Parathyroid adenoma (tissue), 2 donors: ENCODE measurements at regions not wholly inside any gene's neighbourhood (a gene's known extent, or its start where the extent isn't known, plus 50 kb on each side); places are given as distances from the start of the nearest gene placed in this dataset.
"Not testable (repeated sequence)": the region's sequence is repeated elsewhere in the genome, so short reads cannot be mapped to it uniquely, and the experiment has no call there.

Source experiments
- H2AFZ ChIP-seq: fragments of 300-600 bp; sonication (generic); one replicate; pipeline ENCODE4 v1.7.0; 2017; ENCODE audit warnings: antibody characterized with exemption, mild to moderate bottlenecking
- H3K27ac ChIP-seq: fragments of 300-600 bp; sonication (generic); one replicate; pipeline ENCODE4 v1.7.0; 2017
- H3K27me3 ChIP-seq: fragments of 300-600 bp; sonication (generic); one replicate; pipeline ENCODE4 v1.7.0; 2017; ENCODE audit warnings: low read length; ENCODE audit not compliant: control insufficient read depth, insufficient read depth
- H3K36me3 ChIP-seq: fragments of 300-600 bp; sonication (generic); one replicate; pipeline ENCODE4 v1.7.0; 2017; ENCODE audit warnings: low read length; ENCODE audit not compliant: control insufficient read depth, insufficient read depth
- H3K4me1 ChIP-seq: fragments of 300-600 bp; sonication (generic); one replicate; pipeline ENCODE4 v1.7.0; 2017; ENCODE audit warnings: control low read depth
- H3K4me2 ChIP-seq: fragments of 300-600 bp; sonication (generic); one replicate; pipeline ENCODE4 v1.7.0; 2017; ENCODE audit warnings: low read length
- H3K4me3 ChIP-seq: fragments of 300-600 bp; sonication (generic); one replicate; pipeline ENCODE4 v1.7.0; 2017; ENCODE audit warnings: low read depth, low read length
- H3K79me2 ChIP-seq: fragments of 300-600 bp; sonication (generic); one replicate; pipeline ENCODE4 v1.7.0; 2017; ENCODE audit warnings: control low read depth
- H3K9ac ChIP-seq: fragments of 300-600 bp; sonication (generic); one replicate; pipeline ENCODE4 v1.7.0; 2017; ENCODE audit warnings: mild to moderate bottlenecking
- H3K9me3 ChIP-seq: fragments of 300-600 bp; sonication (generic); one replicate; pipeline ENCODE4 v1.7.0; 2017; ENCODE audit warnings: low read length; ENCODE audit not compliant: control insufficient read depth
- TF ChIP-seq, protein P1 (sequence below): fragments of 300-600 bp; sonication (generic); IDR thresholded peaks from one replicate; pipeline ENCODE4 v1.7.0; 2017; ENCODE audit warnings: antibody characterized with exemption, mild to moderate bottlenecking
- donor health status: primary hyperparathyroidism.

DNA sequence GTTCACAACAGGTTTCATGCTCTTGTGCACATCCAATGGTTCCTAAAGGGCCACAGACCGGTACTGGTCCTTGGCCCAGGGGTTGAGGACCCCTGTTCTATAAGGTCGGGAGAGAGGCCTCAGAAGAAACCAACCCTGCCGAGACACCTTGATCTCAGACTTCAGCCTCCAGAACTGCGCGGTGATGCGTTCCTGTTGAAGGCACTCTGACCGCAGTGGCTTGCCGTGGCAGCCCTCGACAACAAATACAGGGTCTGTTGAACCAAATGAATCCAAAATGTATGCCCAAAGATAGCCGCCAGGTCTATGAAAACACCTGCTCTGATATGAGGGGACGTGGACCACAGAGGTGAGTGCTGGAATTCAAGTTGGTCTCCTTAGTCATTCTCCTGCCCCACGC is 389.8 kb downstream of the SEC14L1 start:
- Histone ChIP-seq H3K79me2 (no peaks in the 10 kb centered on the region), H3K27ac (no peak overlapping the region), H3K4me3 (no peak overlapping the region), H3K36me3 (no peaks in the 10 kb centered on the region), H3K9me3 (no peaks in the 10 kb centered on the region), H3K27me3 (no peaks in the 10 kb centered on the region), H3K4me1 (no peaks in the 10 kb centered on the region), H3K4me2 (no peak overlapping the region), H3K9ac (no peak overlapping the region), H2AFZ (no peak overlapping the region)
- TF ChIP-seq, protein P1, sequence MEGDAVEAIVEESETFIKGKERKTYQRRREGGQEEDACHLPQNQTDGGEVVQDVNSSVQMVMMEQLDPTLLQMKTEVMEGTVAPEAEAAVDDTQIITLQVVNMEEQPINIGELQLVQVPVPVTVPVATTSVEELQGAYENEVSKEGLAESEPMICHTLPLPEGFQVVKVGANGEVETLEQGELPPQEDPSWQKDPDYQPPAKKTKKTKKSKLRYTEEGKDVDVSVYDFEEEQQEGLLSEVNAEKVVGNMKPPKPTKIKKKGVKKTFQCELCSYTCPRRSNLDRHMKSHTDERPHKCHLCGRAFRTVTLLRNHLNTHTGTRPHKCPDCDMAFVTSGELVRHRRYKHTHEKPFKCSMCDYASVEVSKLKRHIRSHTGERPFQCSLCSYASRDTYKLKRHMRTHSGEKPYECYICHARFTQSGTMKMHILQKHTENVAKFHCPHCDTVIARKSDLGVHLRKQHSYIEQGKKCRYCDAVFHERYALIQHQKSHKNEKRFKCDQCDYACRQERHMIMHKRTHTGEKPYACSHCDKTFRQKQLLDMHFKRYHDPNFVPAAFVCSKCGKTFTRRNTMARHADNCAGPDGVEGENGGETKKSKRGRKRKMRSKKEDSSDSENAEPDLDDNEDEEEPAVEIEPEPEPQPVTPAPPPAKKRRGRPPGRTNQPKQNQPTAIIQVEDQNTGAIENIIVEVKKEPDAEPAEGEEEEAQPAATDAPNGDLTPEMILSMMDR, result no peak

DNA sequence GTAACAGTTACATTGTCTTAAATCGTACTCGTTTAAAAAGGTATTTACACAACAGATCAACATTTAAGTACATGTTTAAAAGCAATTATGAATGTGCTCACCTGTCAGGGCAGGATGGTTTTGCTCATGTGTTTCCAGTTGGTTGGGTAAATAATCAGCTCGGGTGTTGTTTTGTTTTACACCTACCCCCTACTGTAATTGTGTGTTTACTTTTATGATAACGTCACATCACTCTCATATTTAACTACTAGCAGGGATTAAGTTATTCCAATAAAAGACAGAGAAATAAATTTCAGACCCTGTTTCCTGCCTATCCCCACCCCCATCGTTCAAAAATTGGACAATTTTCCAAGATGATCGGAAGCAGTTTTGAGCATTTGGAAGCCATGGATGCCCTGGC is 390.2 kb downstream of the SEC14L1 start:
- H3K4me2 ChIP-seq, result no peak overlapping the region
- H2AFZ ChIP-seq, result no peak overlapping the region
- no peaks in the 10 kb centered on the region for H3K79me2 ChIP-seq
- no peaks in the 10 kb centered on the region for H3K36me3 ChIP-seq
- no peak overlapping the region for H3K4me3 ChIP-seq
- no peaks in the 10 kb centered on the region for H3K9me3 ChIP-seq
- H3K27me3 ChIP-seq, result no peaks in the 10 kb centered on the region
- H3K27ac ChIP-seq, result no peak overlapping the region
- H3K4me1 ChIP-seq, result no peaks in the 10 kb centered on the region
- TF ChIP-seq, protein P1, result no peak
- no peak overlapping the region for H3K9ac ChIP-seq

DNA sequence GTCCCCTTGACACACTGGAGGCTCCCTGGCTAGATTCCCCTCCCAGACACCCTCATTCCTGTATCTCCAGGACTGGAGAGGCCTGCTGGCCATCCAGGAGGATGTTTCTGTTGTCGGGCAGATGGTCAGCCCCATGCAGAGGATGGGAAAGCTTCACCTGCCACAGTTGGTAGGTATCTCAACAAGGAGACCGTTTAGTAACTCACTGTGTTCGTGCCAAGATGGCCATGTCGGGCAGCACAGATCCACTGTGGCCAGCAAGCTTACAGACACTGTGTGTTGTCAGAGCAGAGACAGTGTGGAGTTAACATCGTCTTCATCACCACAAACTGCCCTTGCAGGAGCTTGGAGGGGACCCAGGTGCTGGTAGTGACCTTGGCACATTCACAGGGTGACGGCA is 390.9 kb downstream of the SEC14L1 start:
- Histone ChIP-seq H2AFZ (no peak overlapping the region), H3K4me2 (no peak overlapping the region), H3K4me1 (no peaks in the 10 kb centered on the region), H3K9me3 (no peaks in the 10 kb centered on the region), H3K79me2 (no peaks in the 10 kb centered on the region), H3K27me3 (no peaks in the 10 kb centered on the region), H3K9ac (no peak overlapping the region), H3K36me3 (no peaks in the 10 kb centered on the region), H3K27ac (no peak overlapping the region), H3K4me3 (no peak overlapping the region)
- TF ChIP-seq, protein P1, result no peak

DNA sequence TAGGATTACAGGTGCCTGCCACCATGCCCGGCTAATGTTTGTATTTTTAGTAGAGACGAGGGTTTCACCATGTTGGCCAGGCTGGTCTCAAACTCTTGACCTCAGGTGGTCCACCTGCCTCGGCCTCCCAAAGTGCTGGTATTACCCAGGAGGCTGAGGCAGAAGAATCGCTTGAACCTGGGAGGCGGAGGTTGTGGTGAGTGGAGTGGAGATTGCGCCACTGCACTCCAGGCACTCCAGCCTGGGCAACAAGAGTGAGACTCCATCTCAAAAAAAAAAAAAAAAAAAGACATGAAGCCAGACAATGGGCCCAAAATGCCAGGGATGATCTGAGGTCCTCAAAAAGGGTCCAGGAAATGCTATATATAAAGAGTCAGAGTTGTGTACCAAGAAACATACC is 392.9 kb downstream of the SEC14L1 start:
- H3K27me3 ChIP-seq, H3K79me2 ChIP-seq, H3K9me3 ChIP-seq: not testable (repeated sequence)

DNA sequence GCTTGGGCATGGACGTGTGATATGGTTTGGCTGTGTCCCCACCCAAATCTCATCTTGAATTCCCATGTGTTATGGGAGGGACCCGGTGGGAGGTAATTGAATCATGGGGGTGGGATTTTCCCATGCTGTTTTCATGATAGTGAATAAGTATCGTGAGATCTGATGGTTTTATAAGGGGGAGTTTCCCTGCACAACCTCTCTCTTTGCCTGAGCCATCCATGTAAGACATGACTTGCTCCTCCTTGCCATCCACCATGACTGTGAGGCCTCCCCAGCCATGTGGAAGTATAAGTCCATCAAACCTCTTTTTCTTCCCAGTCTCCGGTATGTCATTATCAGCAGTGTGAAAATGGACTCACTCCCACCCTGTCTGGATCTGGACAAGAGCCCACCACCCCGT is 393.4 kb downstream of the SEC14L1 start:
- H3K79me2 ChIP-seq, result no peaks in the 10 kb centered on the region
- no peak overlapping the region for H3K27ac ChIP-seq
- H3K9me3 ChIP-seq, result no peaks in the 10 kb centered on the region
- H3K4me2 ChIP-seq, result no peak overlapping the region
- no peak overlapping the region for H3K4me3 ChIP-seq
- H3K36me3 ChIP-seq, result no peaks in the 10 kb centered on the region
- H2AFZ ChIP-seq, result no peak overlapping the region
- TF ChIP-seq, protein P1, result no peak
- no peaks in the 10 kb centered on the region for H3K4me1 ChIP-seq
- no peak overlapping the region for H3K9ac ChIP-seq
- no peaks in the 10 kb centered on the region for H3K27me3 ChIP-seq

More for the DNA sequence above, 392.9 kb downstream of the SEC14L1 start:
- H3K4me3 ChIP-seq, H3K4me1 ChIP-seq, H3K4me2 ChIP-seq, H3K9ac ChIP-seq, H3K27ac ChIP-seq, H3K36me3 ChIP-seq, H2AFZ ChIP-seq: not testable (repeated sequence)
